Osteoblast (primary cell): ENCODE measurements at regions not wholly inside any gene's neighbourhood (a gene's known extent, or its start where the extent isn't known, plus 50 kb on each side); places are given as distances from the start of the nearest gene placed in this dataset.

Experiments
- DNase-seq: peaks from one replicate; pipeline ENCODE4 v3.0.0; 2011; ENCODE audit warnings: low spot score, mixed read lengths; ENCODE audit not compliant: insufficient read length; ENCODE audit errors: missing footprints
- H2AFZ ChIP-seq: 2 replicates; pipeline ENCODE4 v1.6.0; 2011; ENCODE audit warnings: mild to moderate bottlenecking, low read length
- H3K27ac ChIP-seq: 2 replicates; pipeline ENCODE4 v1.5.1; 2011; ENCODE audit warnings: mild to moderate bottlenecking, low read depth, low read length, moderate library complexity
- H3K27me3 ChIP-seq: 2 replicates; pipeline ENCODE4 v1.6.0; 2012; ENCODE audit warnings: mild to moderate bottlenecking, control low read depth, inconsistent platforms, low read length, moderate library complexity; ENCODE audit not compliant: insufficient read depth
- H3K36me3 ChIP-seq: 2 replicates; pipeline ENCODE4 v1.5.1; 2011; ENCODE audit warnings: mild to moderate bottlenecking, low read length, control low read depth, moderate library complexity; ENCODE audit not compliant: insufficient read depth
- H3K4me1 ChIP-seq: 2 replicates; pipeline ENCODE4 v1.5.1; 2011; ENCODE audit warnings: mild to moderate bottlenecking, low read length, control low read depth, moderate library complexity; ENCODE audit not compliant: insufficient read depth
- H3K4me2 ChIP-seq: 2 replicates; pipeline ENCODE4 v1.6.0; 2011; ENCODE audit warnings: mild to moderate bottlenecking, low read length; ENCODE audit not compliant: insufficient read depth
- H3K4me3 ChIP-seq: fragments of 200-600 bp; sonication (generic); 3 replicates; pipeline ENCODE4 v1.5.1; 2012; ENCODE audit warnings: mild to moderate bottlenecking, low read length, inconsistent platforms; ENCODE audit not compliant: insufficient read depth
- H3K79me2 ChIP-seq: 2 replicates; pipeline ENCODE4 v1.6.0; 2012; ENCODE audit warnings: mild to moderate bottlenecking, low read length, control low read depth, inconsistent platforms; ENCODE audit not compliant: insufficient read depth
- H3K9me3 ChIP-seq: 2 replicates; pipeline ENCODE4 v1.5.1; 2011; ENCODE audit warnings: low read depth, low read length, control low read depth
- H4K20me1 ChIP-seq: 2 replicates; pipeline ENCODE4 v1.6.0; 2012; ENCODE audit warnings: mild to moderate bottlenecking, low read length, control low read depth; ENCODE audit not compliant: insufficient read depth
- TF ChIP-seq, protein P1 (sequence below): IDR thresholded peaks from 2 replicates; pipeline ENCODE4 v1.5.1; 2011; ENCODE audit warnings: mild to moderate bottlenecking, low read depth, low read length, moderate library complexity; ENCODE audit errors: extremely low read depth

DNA sequence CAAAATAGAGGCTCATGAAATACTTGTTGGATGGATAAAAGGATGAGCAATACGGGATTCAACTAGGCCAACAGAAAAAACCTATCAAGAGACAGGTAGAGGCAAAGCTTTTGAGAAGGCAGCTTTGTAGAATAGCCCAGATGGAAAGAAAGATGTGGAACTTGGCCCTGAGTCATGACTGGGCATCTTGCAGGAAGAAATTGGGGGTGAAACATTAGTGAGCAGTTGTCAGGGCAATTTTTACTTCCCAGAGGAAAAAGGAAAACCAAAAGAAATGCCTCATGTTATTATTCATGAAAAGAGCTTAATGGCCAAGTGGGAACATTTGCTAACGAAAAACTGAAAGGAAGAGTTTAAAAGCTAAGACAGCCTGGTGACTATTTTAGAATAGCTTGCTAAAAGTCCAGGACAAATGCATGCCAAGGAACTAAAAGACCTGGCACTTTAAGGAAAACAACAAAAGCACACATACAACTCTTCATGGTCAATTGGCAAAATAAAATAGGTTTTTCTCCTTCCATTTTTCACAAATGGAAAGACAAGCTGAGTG is 180.1 kb downstream of the HS3ST3A1 start:
- Histone ChIP-seq H3K4me2 (peak overlapping the region; percentile 25), H3K36me3 (no peaks in the 10 kb centered on the region), H2AFZ (no peak overlapping the region), H3K4me3 (no peak overlapping the region), H3K4me1 (peaks cover 31% of the 10 kb centered on the region), H3K27me3 (no peaks in the 10 kb centered on the region), H3K9me3 (no peaks in the 10 kb centered on the region), H3K79me2 (no peaks in the 10 kb centered on the region), H4K20me1 (no peaks in the 10 kb centered on the region), H3K27ac (peak overlapping the region; percentile 61)
- DNase-seq = peak; percentile 58
- TF ChIP-seq, protein P1, sequence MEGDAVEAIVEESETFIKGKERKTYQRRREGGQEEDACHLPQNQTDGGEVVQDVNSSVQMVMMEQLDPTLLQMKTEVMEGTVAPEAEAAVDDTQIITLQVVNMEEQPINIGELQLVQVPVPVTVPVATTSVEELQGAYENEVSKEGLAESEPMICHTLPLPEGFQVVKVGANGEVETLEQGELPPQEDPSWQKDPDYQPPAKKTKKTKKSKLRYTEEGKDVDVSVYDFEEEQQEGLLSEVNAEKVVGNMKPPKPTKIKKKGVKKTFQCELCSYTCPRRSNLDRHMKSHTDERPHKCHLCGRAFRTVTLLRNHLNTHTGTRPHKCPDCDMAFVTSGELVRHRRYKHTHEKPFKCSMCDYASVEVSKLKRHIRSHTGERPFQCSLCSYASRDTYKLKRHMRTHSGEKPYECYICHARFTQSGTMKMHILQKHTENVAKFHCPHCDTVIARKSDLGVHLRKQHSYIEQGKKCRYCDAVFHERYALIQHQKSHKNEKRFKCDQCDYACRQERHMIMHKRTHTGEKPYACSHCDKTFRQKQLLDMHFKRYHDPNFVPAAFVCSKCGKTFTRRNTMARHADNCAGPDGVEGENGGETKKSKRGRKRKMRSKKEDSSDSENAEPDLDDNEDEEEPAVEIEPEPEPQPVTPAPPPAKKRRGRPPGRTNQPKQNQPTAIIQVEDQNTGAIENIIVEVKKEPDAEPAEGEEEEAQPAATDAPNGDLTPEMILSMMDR = no peak

DNA sequence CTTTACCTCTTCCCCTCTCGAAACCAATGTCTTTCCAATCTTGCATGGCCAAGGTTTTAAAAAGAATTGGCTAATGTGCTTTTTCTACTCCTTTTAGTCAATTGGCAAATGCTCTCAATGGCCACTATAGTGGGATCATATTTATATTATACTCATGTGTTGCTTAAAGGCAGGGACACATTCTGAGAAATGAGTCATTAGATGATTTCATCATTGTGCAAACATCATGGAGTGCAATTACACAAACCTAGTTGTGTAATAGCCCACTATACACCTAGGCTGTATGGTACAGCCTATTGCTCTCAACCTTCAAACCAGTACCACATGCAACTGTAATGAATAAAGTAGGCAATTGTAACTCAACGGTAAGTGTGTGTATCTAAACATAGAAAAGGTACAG is 180.9 kb downstream of the HS3ST3A1 start:
- no peaks in the 10 kb centered on the region for H3K79me2 ChIP-seq
- no peaks in the 10 kb centered on the region for H4K20me1 ChIP-seq
- H3K27ac ChIP-seq = peak overlapping the region; percentile 61
- TF ChIP-seq, protein P1 = no peak
- no peak overlapping the region for H3K4me3 ChIP-seq
- no peak overlapping the region for H2AFZ ChIP-seq
- peak overlapping the region; percentile 7 for H3K4me2 ChIP-seq
- DNase-seq = peak; percentile 38
- H3K27me3 ChIP-seq = no peaks in the 10 kb centered on the region
- no peaks in the 10 kb centered on the region for H3K9me3 ChIP-seq
- H3K36me3 ChIP-seq = no peaks in the 10 kb centered on the region
- peaks cover 39% of the 10 kb centered on the region for H3K4me1 ChIP-seq

DNA sequence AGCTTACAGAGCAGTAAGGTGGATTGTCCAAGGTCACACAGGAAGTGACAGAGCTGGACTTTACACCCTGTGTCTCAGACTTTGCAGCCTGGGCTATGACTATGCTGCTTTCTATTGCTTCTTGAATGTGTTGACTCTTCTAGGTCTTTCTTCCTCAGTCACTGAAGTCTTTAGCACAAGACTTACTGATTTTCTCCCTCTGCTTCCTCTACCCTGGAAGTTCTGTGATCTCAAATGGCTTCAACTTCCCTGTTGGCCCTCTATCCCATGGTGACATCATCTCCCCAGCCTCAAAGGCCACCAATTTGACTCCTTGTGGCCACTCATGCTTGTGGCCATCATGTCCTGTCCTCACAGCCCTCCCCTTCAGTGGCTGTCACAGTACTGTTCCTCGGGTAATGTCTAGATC is 181.3 kb downstream of the HS3ST3A1 start:
- TF ChIP-seq, protein P1 = no peak
- Histone ChIP-seq H4K20me1 (no peaks in the 10 kb centered on the region), H3K27ac (peak overlapping the region; percentile 61), H3K4me1 (peaks cover 43% of the 10 kb centered on the region), H3K9me3 (no peaks in the 10 kb centered on the region), H3K36me3 (no peaks in the 10 kb centered on the region), H3K27me3 (no peaks in the 10 kb centered on the region), H3K79me2 (no peaks in the 10 kb centered on the region), H2AFZ (no peak overlapping the region), H3K4me2 (peak overlapping the region; percentile 7), H3K4me3 (no peak overlapping the region)
- DNase-seq = peak; percentile 32

DNA sequence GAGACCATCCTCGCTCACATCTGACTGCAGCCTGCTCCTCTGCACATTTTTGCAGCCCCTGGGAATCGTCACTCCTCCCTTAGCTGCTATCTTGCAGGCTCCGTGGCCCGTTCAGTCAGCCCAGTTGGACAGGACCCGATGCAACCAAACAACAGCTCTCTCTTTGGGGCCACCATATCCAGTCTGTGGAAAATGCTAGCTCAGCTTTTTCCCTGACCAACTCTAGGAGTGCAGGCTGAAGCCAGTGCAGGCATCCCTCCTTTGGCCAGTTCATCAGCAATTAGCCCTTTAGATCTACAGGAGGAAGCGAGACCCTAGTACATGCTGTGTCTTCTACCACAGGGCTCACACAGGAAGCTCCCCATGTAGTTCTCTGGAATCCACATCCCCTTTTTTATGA is 182.1 kb downstream of the HS3ST3A1 start:
- Histone ChIP-seq H3K4me1 (peaks cover 44% of the 10 kb centered on the region), H3K4me3 (no peak overlapping the region), H3K36me3 (no peaks in the 10 kb centered on the region), H2AFZ (no peak overlapping the region), H3K9me3 (no peaks in the 10 kb centered on the region), H4K20me1 (no peaks in the 10 kb centered on the region), H3K4me2 (no peak overlapping the region), H3K27ac (no peak overlapping the region), H3K27me3 (no peaks in the 10 kb centered on the region), H3K79me2 (no peaks in the 10 kb centered on the region)
- TF ChIP-seq, protein P1 = no peak
- DNase-seq = no peak
